22Rv1 (cell line): ENCODE measurements at regions not wholly inside any gene's neighbourhood (a gene's known extent, or its start where the extent isn't known, plus 50 kb on each side); places are given as distances from the start of the nearest gene placed in this dataset.

Experiments
- ZFX ChIP-seq: fragments of 450-650 bp; IDR thresholded peaks from 2 replicates; pipeline ENCODE4 v1.6.1; 2017; ENCODE audit warnings: antibody characterized with exemption, borderline replicate concordance
- TF ChIP-seq, protein P1 (sequence below): fragments of 450-650 bp; IDR thresholded peaks from 2 replicates; pipeline ENCODE4 v1.5.1; 2017; ENCODE audit warnings: mild to moderate bottlenecking

DNA sequence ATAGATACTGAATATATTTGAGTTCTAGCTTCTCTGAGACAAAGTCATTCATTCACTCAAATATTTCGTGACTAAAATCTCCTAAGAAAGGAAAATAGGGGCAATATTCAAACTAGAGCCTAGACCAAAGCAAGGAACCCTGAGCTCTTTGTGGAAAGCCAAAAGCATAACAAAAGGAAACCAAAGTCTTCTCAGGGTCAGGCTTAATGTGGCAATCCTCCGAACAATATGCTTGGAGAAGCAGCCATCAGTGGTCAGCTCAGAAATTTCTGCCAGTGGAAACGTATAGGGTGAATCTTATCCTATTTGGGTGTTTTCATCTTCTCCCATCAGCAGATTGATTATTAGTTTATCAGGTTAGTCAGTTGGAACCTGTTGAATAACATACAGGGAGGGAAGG lies 151.3 kb upstream of the SLC13A1 start:
- TF ChIP-seq, protein P1, sequence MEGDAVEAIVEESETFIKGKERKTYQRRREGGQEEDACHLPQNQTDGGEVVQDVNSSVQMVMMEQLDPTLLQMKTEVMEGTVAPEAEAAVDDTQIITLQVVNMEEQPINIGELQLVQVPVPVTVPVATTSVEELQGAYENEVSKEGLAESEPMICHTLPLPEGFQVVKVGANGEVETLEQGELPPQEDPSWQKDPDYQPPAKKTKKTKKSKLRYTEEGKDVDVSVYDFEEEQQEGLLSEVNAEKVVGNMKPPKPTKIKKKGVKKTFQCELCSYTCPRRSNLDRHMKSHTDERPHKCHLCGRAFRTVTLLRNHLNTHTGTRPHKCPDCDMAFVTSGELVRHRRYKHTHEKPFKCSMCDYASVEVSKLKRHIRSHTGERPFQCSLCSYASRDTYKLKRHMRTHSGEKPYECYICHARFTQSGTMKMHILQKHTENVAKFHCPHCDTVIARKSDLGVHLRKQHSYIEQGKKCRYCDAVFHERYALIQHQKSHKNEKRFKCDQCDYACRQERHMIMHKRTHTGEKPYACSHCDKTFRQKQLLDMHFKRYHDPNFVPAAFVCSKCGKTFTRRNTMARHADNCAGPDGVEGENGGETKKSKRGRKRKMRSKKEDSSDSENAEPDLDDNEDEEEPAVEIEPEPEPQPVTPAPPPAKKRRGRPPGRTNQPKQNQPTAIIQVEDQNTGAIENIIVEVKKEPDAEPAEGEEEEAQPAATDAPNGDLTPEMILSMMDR = no peak
- no peak for TF ChIP-seq ZFX
